ENCODE measurements at regions not wholly inside any gene's neighbourhood (a gene's known extent, or its start where the extent isn't known, plus 50 kb on each side); places are given as distances from the start of the nearest gene placed in this dataset.
"Not testable (repeated sequence)": the region's sequence is repeated elsewhere in the genome, so short reads cannot be mapped to it uniquely, and the experiment has no call there.

DNA sequence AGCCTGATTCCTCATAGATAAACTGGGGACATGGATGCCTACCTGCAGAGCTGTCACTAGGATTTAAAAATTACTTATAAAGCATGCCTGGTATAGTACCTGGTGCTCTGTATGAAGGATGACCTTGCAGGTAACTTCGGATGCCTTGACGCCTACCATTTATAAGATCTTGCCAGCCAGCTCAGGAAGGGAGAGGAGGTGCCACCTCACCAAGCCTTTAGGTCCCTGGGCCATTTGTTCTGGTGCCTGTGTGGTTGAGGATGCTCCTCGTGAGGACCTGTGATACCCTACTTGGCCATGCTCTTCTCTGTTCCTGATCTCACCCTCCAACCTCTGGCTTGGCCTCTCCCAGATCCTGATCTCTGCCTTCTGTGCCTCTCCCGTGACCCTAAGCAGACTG, 85.2 kb downstream of the FDX1 start (continued):
- no peak for TF ChIP-seq CEBPZ (IDR thresholded peaks at IDR 0.05; ENCODE audit: low read depth, low read length)

DNA sequence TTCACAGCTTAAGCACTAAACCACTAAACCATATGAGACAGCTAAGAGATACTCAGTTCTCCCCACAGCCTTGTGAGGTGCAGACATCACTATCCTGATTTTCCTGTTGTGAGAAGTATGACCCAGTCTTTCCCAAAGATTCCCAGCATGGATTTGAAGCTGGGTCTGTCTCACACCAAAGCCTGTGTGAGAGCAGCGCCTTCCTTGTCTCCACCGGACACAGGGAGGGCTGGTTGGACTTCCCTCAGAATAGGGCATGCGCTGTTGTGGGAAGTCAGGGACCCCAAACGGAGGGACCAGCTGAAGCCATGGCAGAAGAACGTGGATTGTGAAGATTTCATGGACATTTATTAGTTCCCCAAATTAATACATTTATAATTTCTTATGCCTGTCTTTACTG, 87.6 kb downstream of the FDX1 start:
- DNase-seq (ENCODE audit: low read depth, low spot score); RAD21 ChIA-PET (ENCODE audit: unreplicated experiment): not testable (repeated sequence)

More for the DNA sequence above, 87.6 kb downstream of the FDX1 start:
- in situ Hi-C loops (cut with MboI); CTCF ChIA-PET; H3K4me1 ChIP-seq (ENCODE audit: control insufficient read depth, insufficient read depth, low read length); SMC1A ChIA-PET (ENCODE audit: uncharacterized antibody, unreplicated experiment); H3K36me3 ChIP-seq (ENCODE audit: control insufficient read depth in 2 of 2, insufficient read depth in 2 of 2, low read length in 1 of 2); ATAC-seq; H3K4me3 ChIP-seq; intact Hi-C loops (cut with micrococcal nuclease; ENCODE audit: unreplicated experiment); H3K27me3 ChIP-seq (replicated peaks in 1 of 2; ENCODE audit: control insufficient read depth in 2 of 2, insufficient read depth in 2 of 2, low read length in 1 of 2); POLR2A ChIA-PET; H3K79me2 ChIP-seq (ENCODE audit: control insufficient read depth, insufficient read depth, low read length); H4K20me1 ChIP-seq (ENCODE audit: control insufficient read depth, insufficient read depth); H3K9ac ChIP-seq (ENCODE audit: control insufficient read depth, insufficient read depth, low read length); FAIRE-seq; H3K9me3 ChIP-seq (replicated peaks; ENCODE audit: control insufficient read depth, insufficient read depth, low read length); H2AFZ ChIP-seq (ENCODE audit: control insufficient read depth, low read depth, low read length); BruUV-seq (replicated peaks); H3K27ac ChIP-seq (ENCODE audit: control insufficient read depth, insufficient read depth); H3K4me2 ChIP-seq (ENCODE audit: control insufficient read depth, insufficient read depth): not testable (repeated sequence)
- 44% methylated on average over 5 of the region's 5 CpGs for WGBS (ENCODE audit: insufficient coverage, insufficient replicate concordance, low lambda C conversion rate, missing lambda C conversion rate)
